KMS-11 (cell line): ENCODE measurements at regions not wholly inside any gene's neighbourhood (a gene's known extent, or its start where the extent isn't known, plus 50 kb on each side); places are given as distances from the start of the nearest gene placed in this dataset.

Experiments used
- H2AFZ ChIP-seq: fragments of 200-600 bp; sonication (generic); 2 replicates; pipeline ENCODE4 v1.6.1; 2016; ENCODE audit warnings: antibody characterized with exemption, mixed run types, low read depth
- H3K27ac ChIP-seq: fragments of 200-600 bp; sonication (generic); 2 replicates; pipeline ENCODE4 v1.6.1; 2016; ENCODE audit warnings: mild to moderate bottlenecking, mixed run types
- H3K27me3 ChIP-seq: fragments of 200-600 bp; sonication (generic); 2 replicates; pipeline ENCODE4 v1.6.1; 2017; ENCODE audit warnings: mild to moderate bottlenecking, low read depth, mixed run types, moderate library complexity; ENCODE audit not compliant: insufficient read depth
- H3K36me3 ChIP-seq: fragments of 200-600 bp; sonication (generic); 2 replicates; pipeline ENCODE4 v1.6.1; 2017; ENCODE audit warnings: mild to moderate bottlenecking, mixed run types; ENCODE audit not compliant: insufficient read depth
- H3K4me1 ChIP-seq: fragments of 200-600 bp; sonication (generic); 2 replicates; pipeline ENCODE4 v1.6.1; 2016; ENCODE audit warnings: mild to moderate bottlenecking, low read depth, mixed run types; ENCODE audit not compliant: poor library complexity, severe bottlenecking
- H3K4me2 ChIP-seq: fragments of 200-600 bp; sonication (generic); 2 replicates; pipeline ENCODE4 v1.7.0; 2016; ENCODE audit warnings: mild to moderate bottlenecking, mixed run types
- H3K4me3 ChIP-seq: fragments of 200-600 bp; sonication (generic); IDR thresholded peaks from 2 replicates; pipeline ENCODE4 v1.6.1; 2017; ENCODE audit warnings: low read depth, low read length, mixed read lengths; ENCODE audit not compliant: insufficient read depth
- H3K79me2 ChIP-seq: fragments of 200-600 bp; sonication (generic); 2 replicates; pipeline ENCODE4 v1.6.1; 2016; ENCODE audit warnings: low read depth, mixed run types; ENCODE audit not compliant: insufficient read depth
- H3K9ac ChIP-seq: fragments of 200-600 bp; sonication (generic); 2 replicates; pipeline ENCODE4 v1.6.1; 2016; ENCODE audit warnings: mild to moderate bottlenecking, mixed run types
- H4K20me1 ChIP-seq: fragments of 200-600 bp; sonication (generic); 2 replicates; pipeline ENCODE4 v1.6.1; 2016; ENCODE audit warnings: mild to moderate bottlenecking, mixed run types; ENCODE audit not compliant: insufficient read depth
- TF ChIP-seq, protein P1 (sequence below): fragments of 200-600 bp; sonication (generic); conservative IDR thresholded peaks from 2 replicates; pipeline ENCODE4 v1.6.1; 2017; ENCODE audit warnings: low read depth, mild to moderate bottlenecking, antibody characterized with exemption, low read length, moderate library complexity, mixed read lengths

DNA sequence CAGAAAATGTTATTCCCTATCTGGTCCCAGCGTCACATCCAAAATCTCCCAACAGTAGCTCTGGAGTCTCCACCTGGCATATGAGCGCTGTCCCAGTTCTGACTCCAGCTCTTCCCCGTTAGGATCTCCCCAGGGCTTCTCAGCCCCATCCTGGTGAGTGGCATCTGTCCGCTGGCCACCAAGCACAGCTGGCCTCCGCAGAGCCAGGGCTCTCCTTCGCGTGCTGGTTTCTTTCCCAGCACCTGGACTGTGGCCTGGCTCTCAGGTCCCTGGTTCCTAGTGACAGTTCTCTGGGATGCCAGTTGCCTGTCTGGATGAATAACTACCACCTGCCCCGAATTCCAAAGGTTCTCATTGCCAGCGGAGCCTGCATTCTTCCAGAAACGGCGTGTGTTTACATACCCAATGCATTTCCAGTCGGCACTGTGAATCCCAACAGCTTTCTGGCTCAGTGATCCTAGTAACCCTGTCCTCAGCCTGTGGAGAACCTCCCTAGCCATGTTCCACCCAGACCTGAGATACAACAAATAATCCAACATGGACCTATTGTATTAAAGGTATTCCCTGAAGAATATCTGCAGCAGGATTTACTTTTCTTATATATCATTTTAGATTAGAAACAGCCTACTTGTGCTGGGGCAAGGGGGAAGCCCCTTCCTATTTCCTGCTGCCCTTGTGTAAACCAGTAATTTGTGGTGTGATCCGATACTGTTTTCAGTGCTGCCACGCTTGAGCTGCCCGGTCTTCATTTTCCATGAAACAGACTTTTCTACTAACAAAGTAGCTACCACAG lies 69.9 kb upstream of the PDE10A start:
- no peaks in the 10 kb centered on the region for H3K4me1 ChIP-seq
- no peak overlapping the region for H3K9ac ChIP-seq
- no peaks in the 10 kb centered on the region for H4K20me1 ChIP-seq
- no peaks in the 10 kb centered on the region for H3K27me3 ChIP-seq
- no peaks in the 10 kb centered on the region for H3K79me2 ChIP-seq
- no peak overlapping the region for H3K4me2 ChIP-seq
- H3K4me3 ChIP-seq, result no peak overlapping the region
- H2AFZ ChIP-seq, result no peak overlapping the region
- H3K36me3 ChIP-seq, result no peaks in the 10 kb centered on the region
- no peak overlapping the region for H3K27ac ChIP-seq
- TF ChIP-seq, protein P1, sequence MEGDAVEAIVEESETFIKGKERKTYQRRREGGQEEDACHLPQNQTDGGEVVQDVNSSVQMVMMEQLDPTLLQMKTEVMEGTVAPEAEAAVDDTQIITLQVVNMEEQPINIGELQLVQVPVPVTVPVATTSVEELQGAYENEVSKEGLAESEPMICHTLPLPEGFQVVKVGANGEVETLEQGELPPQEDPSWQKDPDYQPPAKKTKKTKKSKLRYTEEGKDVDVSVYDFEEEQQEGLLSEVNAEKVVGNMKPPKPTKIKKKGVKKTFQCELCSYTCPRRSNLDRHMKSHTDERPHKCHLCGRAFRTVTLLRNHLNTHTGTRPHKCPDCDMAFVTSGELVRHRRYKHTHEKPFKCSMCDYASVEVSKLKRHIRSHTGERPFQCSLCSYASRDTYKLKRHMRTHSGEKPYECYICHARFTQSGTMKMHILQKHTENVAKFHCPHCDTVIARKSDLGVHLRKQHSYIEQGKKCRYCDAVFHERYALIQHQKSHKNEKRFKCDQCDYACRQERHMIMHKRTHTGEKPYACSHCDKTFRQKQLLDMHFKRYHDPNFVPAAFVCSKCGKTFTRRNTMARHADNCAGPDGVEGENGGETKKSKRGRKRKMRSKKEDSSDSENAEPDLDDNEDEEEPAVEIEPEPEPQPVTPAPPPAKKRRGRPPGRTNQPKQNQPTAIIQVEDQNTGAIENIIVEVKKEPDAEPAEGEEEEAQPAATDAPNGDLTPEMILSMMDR, result no peak

DNA sequence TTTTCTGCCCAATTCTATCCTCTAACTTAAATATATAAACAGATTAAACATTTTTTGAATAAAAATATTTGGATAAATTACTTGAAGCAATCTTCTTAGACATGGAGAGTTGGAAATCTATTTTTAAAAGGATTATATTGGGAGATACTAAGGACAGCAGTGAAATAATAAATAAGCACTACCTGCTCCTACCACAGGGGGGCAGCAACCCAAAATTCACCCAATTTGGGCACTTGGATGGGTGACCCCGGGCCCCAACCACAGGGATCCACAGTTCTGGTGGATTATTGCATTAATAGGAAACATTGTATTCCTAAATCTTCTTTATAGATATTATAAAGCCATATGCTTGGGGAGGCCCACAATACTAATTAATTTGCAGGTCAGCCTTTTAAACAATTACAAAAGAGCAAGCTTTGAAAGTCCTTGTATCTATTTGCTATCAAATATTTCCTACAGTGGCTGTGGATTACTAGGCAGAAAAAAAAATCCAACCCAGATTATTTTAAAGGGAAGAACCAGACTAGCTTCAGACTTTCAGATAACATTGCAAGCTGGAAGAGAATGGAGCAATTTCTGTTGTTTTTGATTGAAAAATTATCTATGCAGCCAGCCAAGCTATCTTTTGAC lies 66.4 kb upstream of the PDE10A start:
- no peak overlapping the region for H2AFZ ChIP-seq
- no peaks in the 10 kb centered on the region for H4K20me1 ChIP-seq
- no peaks in the 10 kb centered on the region for H3K36me3 ChIP-seq
- H3K9ac ChIP-seq, result no peak overlapping the region
- H3K79me2 ChIP-seq, result no peaks in the 10 kb centered on the region
- H3K27ac ChIP-seq, result no peak overlapping the region
- no peaks in the 10 kb centered on the region for H3K4me1 ChIP-seq
- no peak overlapping the region for H3K4me2 ChIP-seq
- no peaks in the 10 kb centered on the region for H3K27me3 ChIP-seq
- H3K4me3 ChIP-seq, result no peak overlapping the region
- TF ChIP-seq, protein P1, result peak; percentile 87

DNA sequence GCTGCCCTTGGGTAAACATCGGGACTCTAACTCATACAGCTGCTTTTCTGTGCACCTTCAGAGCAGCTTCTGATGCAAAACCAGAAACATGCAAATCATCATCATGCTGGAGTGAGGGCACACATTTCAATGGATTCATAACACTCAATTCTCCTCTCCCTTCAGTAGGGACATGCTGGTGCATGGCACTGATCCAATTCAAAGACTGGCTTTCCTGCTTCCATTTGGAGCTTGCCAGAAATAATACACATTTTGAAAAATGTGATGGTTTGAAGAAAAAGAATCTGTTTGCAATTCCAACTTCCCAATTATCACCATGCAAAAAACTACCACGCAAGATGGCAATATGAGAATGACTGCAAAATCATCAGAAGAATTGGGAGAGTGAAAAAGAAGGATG lies 65.2 kb upstream of the PDE10A start:
- H3K9ac ChIP-seq, result no peak overlapping the region
- no peak overlapping the region for H2AFZ ChIP-seq
- H3K4me3 ChIP-seq, result no peak overlapping the region
- no peaks in the 10 kb centered on the region for H3K4me1 ChIP-seq
- no peaks in the 10 kb centered on the region for H4K20me1 ChIP-seq
- TF ChIP-seq, protein P1, result no peak
- H3K79me2 ChIP-seq, result no peaks in the 10 kb centered on the region
- H3K4me2 ChIP-seq, result no peak overlapping the region
- no peak overlapping the region for H3K27ac ChIP-seq
- H3K36me3 ChIP-seq, result no peaks in the 10 kb centered on the region
- H3K27me3 ChIP-seq, result no peaks in the 10 kb centered on the region

DNA sequence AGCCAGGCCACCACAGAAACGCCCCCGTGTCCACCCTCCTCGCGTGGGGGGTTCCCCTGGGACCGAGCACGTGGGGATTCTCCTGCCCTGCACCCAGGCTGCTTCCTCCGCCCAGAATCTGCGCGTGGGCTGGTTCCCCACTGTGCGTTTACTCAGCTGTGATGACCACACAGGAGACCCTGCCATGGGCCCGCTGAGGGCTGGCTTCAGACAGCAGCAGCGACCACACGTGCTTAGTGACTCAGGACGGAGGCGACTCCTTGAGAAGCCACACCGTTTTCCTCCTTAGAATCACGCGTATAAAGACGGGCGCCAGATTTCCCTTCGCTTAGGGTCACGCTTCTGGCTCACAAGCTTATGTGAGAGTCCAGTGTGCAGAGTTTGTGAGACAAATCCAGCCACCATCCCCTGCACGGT lies 63.9 kb upstream of the PDE10A start:
- no peak overlapping the region for H3K9ac ChIP-seq
- H3K79me2 ChIP-seq, result no peaks in the 10 kb centered on the region
- H3K4me1 ChIP-seq, result no peaks in the 10 kb centered on the region
- no peaks in the 10 kb centered on the region for H3K27me3 ChIP-seq
- H3K27ac ChIP-seq, result no peak overlapping the region
- TF ChIP-seq, protein P1, result no peak
- no peaks in the 10 kb centered on the region for H3K36me3 ChIP-seq
- H3K4me3 ChIP-seq, result no peak overlapping the region
- H4K20me1 ChIP-seq, result no peaks in the 10 kb centered on the region
- H2AFZ ChIP-seq, result no peak overlapping the region
- no peak overlapping the region for H3K4me2 ChIP-seq
